GM21825 (cell line): ENCODE measurements at regions not wholly inside any gene's neighbourhood (a gene's known extent, or its start where the extent isn't known, plus 50 kb on each side); places are given as distances from the start of the nearest gene placed in this dataset.
"Not testable (repeated sequence)": the region's sequence is repeated elsewhere in the genome, so short reads cannot be mapped to it uniquely, and the experiment has no call there.

ENCODE experiments used
- ATAC-seq: cut with Tn5 transposase; IDR thresholded peaks from one replicate; pipeline ENCODE4 v1.9.1; 2021; ENCODE audit warnings: mild to moderate bottlenecking, moderate library complexity; ENCODE audit not compliant: unreplicated experiment

- no peak for ATAC-seq
Measured at GRCh38 chr6:67615796-67616195, 1019.3 kb upstream of the ADGRB3 start.

- ATAC-seq: no peak
Measured at GRCh38 chr6:67608099-67608749, 1026.9 kb upstream of the ADGRB3 start.

- no peak for ATAC-seq
Measured at GRCh38 chr6:67606906-67607828, 1027.9 kb upstream of the ADGRB3 start.

GRCh38 chr6:67594366-67594765 lies 1040.7 kb upstream of the ADGRB3 start:
- no peak for ATAC-seq

- ATAC-seq: no peak
Measured at GRCh38 chr6:67593247-67593646, 1041.8 kb upstream of the ADGRB3 start.

GRCh38 chr6:67591910-67592309 lies 1043.2 kb upstream of the ADGRB3 start:
- ATAC-seq: no peak

GRCh38 chr6:67567842-67568241 lies 1067.2 kb upstream of the ADGRB3 start:
- no peak for ATAC-seq

GRCh38 chr6:67563671-67564070 lies 1071.4 kb upstream of the ADGRB3 start:
- ATAC-seq: no peak

GRCh38 chr6:67560068-67560467 lies 1075.0 kb upstream of the ADGRB3 start:
- ATAC-seq: no peak

GRCh38 chr6:67558985-67559384 lies 1076.1 kb upstream of the ADGRB3 start:
- ATAC-seq: no peak

- no peak for ATAC-seq
Measured at GRCh38 chr6:67544851-67545452, 1090.1 kb upstream of the ADGRB3 start.

- no peak for ATAC-seq
Measured at GRCh38 chr6:67541586-67541985, 1093.5 kb upstream of the ADGRB3 start.

GRCh38 chr6:67538032-67538431 lies 1097.0 kb upstream of the ADGRB3 start:
- ATAC-seq: no peak

GRCh38 chr6:67535946-67536345 lies 1099.1 kb upstream of the ADGRB3 start:
- ATAC-seq: no peak

GRCh38 chr6:67506352-67506751 lies 1128.7 kb upstream of the ADGRB3 start:
- ATAC-seq: no peak

- no peak for ATAC-seq
Measured at GRCh38 chr6:67501755-67502154, 1133.3 kb upstream of the ADGRB3 start.

GRCh38 chr6:67497749-67498148 lies 1137.3 kb upstream of the ADGRB3 start:
- no peak for ATAC-seq

- ATAC-seq: no peak
Measured at GRCh38 chr6:67496191-67496590, 1138.9 kb upstream of the ADGRB3 start.

GRCh38 chr6:67493682-67494081 lies 1141.4 kb upstream of the ADGRB3 start:
- no peak for ATAC-seq

GRCh38 chr6:67475700-67476099 lies 1159.4 kb upstream of the ADGRB3 start:
- ATAC-seq: no peak

- ATAC-seq: no peak
Measured at GRCh38 chr6:67467341-67467740, 1167.7 kb upstream of the ADGRB3 start.

GRCh38 chr6:67462725-67463124 lies 1172.4 kb upstream of the ADGRB3 start:
- ATAC-seq: not testable (repeated sequence)
